Ishikawa (cell line): ENCODE measurements at regions not wholly inside any gene's neighbourhood (a gene's known extent, or its start where the extent isn't known, plus 50 kb on each side); places are given as distances from the start of the nearest gene placed in this dataset.

Experiments used
- CEBPB ChIP-seq: IDR thresholded peaks from 2 replicates; pipeline ENCODE4 v1.6.1; 2012
- CREB1 ChIP-seq: IDR thresholded peaks from 2 replicates; pipeline ENCODE4 v1.6.1; 2012; ENCODE audit warnings: low read depth
- EGR1 ChIP-seq: IDR thresholded peaks from 2 replicates; pipeline ENCODE4 v1.6.1; 2012
- EP300 ChIP-seq: IDR thresholded peaks from 2 replicates; pipeline ENCODE4 v1.6.1; 2012; ENCODE audit warnings: borderline replicate concordance
- FOXM1 ChIP-seq: IDR thresholded peaks from 2 replicates; pipeline ENCODE4 v1.6.1; 2012; ENCODE audit warnings: low read depth, borderline replicate concordance
- NFIC ChIP-seq: IDR thresholded peaks from 2 replicates; pipeline ENCODE4 v1.6.1; 2012
- RAD21 ChIP-seq: IDR thresholded peaks from 2 replicates; pipeline ENCODE4 v1.6.1; 2012; ENCODE audit warnings: low read depth
- TAF1 ChIP-seq: IDR thresholded peaks from 2 replicates; pipeline ENCODE4 v1.6.1; 2012; ENCODE audit warnings: low read depth, mild to moderate bottlenecking
- TCF12 ChIP-seq: IDR thresholded peaks from 2 replicates; pipeline ENCODE4 v1.6.1; 2012; ENCODE audit warnings: low read depth
- TEAD4 ChIP-seq: IDR thresholded peaks from 2 replicates; pipeline ENCODE4 v1.6.1; 2012
- YY1 ChIP-seq: IDR thresholded peaks from 2 replicates; pipeline ENCODE4 v1.6.1; 2012; ENCODE audit warnings: low read depth
- ZBTB7A ChIP-seq: IDR thresholded peaks from 2 replicates; pipeline ENCODE4 v1.6.1; 2012; ENCODE audit warnings: low read depth
- TF ChIP-seq, protein P1 (sequence below): IDR thresholded peaks from 2 replicates; pipeline ENCODE4 v1.6.1; 2012; ENCODE audit warnings: low read depth, mild to moderate bottlenecking
- TF ChIP-seq, protein P2 (sequence below): IDR thresholded peaks from 2 replicates; pipeline ENCODE4 v1.6.1; 2012
- TF ChIP-seq, protein P3 (sequence below): IDR thresholded peaks from 2 replicates; pipeline ENCODE4 v1.6.1; 2012

DNA sequence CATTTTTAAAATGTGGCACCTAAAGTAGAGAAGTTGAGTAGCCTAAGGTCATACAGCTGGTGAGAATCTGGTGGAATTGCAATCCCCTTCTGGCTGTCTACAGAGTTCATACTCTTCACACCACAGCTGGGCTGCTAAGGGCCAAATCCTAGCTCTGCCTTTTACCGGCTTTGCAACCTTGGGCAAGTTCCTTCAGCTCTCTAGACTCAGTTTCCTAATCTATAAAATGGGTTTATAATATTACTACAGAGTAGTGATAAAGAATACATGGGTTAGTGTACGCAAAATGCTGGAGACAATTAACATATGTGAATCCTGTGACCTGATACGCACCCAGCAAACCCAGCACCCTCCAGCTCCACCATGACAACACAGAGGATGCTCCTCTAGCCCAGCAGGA lies 298.2 kb upstream of the MAF start:
- TF ChIP-seq RAD21, result no peak
- TF ChIP-seq, protein P1, sequence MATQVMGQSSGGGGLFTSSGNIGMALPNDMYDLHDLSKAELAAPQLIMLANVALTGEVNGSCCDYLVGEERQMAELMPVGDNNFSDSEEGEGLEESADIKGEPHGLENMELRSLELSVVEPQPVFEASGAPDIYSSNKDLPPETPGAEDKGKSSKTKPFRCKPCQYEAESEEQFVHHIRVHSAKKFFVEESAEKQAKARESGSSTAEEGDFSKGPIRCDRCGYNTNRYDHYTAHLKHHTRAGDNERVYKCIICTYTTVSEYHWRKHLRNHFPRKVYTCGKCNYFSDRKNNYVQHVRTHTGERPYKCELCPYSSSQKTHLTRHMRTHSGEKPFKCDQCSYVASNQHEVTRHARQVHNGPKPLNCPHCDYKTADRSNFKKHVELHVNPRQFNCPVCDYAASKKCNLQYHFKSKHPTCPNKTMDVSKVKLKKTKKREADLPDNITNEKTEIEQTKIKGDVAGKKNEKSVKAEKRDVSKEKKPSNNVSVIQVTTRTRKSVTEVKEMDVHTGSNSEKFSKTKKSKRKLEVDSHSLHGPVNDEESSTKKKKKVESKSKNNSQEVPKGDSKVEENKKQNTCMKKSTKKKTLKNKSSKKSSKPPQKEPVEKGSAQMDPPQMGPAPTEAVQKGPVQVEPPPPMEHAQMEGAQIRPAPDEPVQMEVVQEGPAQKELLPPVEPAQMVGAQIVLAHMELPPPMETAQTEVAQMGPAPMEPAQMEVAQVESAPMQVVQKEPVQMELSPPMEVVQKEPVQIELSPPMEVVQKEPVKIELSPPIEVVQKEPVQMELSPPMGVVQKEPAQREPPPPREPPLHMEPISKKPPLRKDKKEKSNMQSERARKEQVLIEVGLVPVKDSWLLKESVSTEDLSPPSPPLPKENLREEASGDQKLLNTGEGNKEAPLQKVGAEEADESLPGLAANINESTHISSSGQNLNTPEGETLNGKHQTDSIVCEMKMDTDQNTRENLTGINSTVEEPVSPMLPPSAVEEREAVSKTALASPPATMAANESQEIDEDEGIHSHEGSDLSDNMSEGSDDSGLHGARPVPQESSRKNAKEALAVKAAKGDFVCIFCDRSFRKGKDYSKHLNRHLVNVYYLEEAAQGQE, result no peak
- TF ChIP-seq TCF12, result no peak
- TF ChIP-seq, protein P2, sequence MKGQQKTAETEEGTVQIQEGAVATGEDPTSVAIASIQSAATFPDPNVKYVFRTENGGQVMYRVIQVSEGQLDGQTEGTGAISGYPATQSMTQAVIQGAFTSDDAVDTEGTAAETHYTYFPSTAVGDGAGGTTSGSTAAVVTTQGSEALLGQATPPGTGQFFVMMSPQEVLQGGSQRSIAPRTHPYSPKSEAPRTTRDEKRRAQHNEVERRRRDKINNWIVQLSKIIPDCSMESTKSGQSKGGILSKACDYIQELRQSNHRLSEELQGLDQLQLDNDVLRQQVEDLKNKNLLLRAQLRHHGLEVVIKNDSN, result no peak
- TF ChIP-seq TAF1, result no peak
- TF ChIP-seq, protein P3, sequence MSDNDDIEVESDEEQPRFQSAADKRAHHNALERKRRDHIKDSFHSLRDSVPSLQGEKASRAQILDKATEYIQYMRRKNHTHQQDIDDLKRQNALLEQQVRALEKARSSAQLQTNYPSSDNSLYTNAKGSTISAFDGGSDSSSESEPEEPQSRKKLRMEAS, result no peak
- no peak for TF ChIP-seq CEBPB
- TF ChIP-seq YY1, result no peak

DNA sequence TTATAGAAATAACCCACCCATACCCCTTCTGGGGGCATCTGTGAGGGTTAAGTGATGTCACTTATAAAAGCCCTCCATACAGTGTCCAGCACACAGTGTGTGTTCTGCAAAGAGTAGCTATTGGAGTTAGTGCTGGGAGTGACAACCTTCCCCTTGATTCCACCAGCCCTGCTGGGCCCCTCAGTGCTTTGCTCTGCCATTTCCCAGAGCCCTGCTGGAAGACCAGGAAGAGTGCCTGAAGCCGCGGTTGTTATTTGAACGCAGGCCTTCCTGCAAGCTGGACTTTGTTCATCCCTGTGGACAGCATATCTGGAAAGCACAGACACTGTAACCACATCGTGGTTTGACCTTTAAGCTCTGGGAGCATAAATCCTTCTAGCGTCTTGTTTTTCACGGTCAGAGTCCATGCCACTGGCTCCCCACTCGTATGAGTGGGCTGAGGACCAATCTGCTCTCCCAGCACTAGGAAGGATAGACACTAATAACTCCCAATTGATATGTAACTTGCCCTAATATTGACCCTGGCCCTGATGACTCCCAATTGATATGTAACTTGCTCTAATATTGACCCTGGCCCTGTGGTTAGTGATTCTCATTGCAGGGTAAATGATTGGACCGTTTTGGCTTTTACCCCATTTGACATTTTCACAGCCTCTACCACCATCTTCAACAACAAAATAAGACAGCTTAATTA lies 297.1 kb upstream of the MAF start:
- TF ChIP-seq FOXM1 (no peak), RAD21 (no peak), EGR1 (no peak), CEBPB (no peak), ZBTB7A (no peak), TEAD4 (no peak), NFIC (no peak), CREB1 (no peak), YY1 (no peak), TCF12 (no peak), EP300 (no peak), TAF1 (no peak)
- TF ChIP-seq, protein P1, result no peak
- TF ChIP-seq, protein P2, result no peak
- TF ChIP-seq, protein P3, result no peak

DNA sequence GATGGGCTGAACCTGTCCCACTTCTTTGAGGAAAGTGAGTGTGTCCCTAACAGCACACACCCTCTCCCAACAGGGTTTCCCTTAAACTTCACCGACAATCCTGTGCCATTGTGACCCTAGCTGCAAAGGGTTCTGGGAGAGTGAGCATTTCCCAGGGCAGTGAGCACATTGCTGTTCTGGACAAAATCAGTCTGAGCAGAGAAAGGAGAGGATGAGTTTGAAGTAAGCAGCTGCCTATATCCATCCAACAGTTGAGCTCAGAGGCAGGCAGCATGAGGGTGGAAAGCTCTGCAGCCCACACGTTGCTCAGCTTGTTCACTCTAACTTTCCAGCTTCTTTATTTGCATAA lies 296.5 kb upstream of the MAF start:
- TF ChIP-seq, protein P1, result no peak
- TF ChIP-seq CEBPB (no peak), TEAD4 (no peak), RAD21 (no peak), TAF1 (no peak), FOXM1 (no peak), EGR1 (no peak), EP300 (no peak), YY1 (no peak), NFIC (no peak), TCF12 (no peak), CREB1 (no peak), ZBTB7A (no peak)
- TF ChIP-seq, protein P3, result no peak
- TF ChIP-seq, protein P2, result no peak

DNA sequence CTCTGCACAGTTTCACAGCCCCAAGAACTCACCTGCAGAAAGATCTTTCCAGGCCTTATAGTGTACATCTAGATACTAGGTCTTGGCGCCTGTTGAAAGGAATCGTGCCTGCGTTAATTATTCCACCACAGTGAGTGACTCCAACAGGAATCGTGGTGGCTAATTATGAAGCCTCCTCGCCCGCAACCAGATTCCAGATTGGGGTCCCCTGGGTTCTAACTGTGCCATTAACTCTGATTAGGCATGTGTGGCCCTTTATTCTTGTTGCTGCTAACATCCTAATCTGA lies 295.3 kb upstream of the MAF start:
- TF ChIP-seq TEAD4, result no peak
- no peak for TF ChIP-seq TCF12
- no peak for TF ChIP-seq EP300
- no peak for TF ChIP-seq EGR1
- TF ChIP-seq FOXM1, result no peak
- TF ChIP-seq YY1, result no peak
- TF ChIP-seq CEBPB, result no peak
- no peak for TF ChIP-seq RAD21
